Calu3 (cell line): ENCODE measurements at regions not wholly inside any gene's neighbourhood (a gene's known extent, or its start where the extent isn't known, plus 50 kb on each side); places are given as distances from the start of the nearest gene placed in this dataset.
A peak's percentile ranks its signal among the peaks of the same experiment; 100 is the strongest.

Experiments used
- BruUV-seq: library from RNA; stranded (reverse); fragments of 400-500 nt; replicated peaks from 2 replicates; lab custom pipeline; 2021; lab: Mats Ljungman, UMichigan
- CTCF ChIA-PET: fragments of 300-600 bp; sonication (Branson Sonifier 250); formaldehyde crosslinking; loops from one replicate; lab custom pipeline; 2022; ENCODE audit warnings: antibody characterized with exemption; lab: Charles Lee
- DNase-seq: peaks from one replicate; pipeline ENCODE4 v3.0.0; 2022
- H3K27ac Mint-ChIP-seq: one replicate; pipeline ENCODE4 v1.8.0; 2022; ENCODE audit warnings: mixed read lengths; ENCODE audit not compliant: unreplicated experiment
- H3K27me3 Mint-ChIP-seq: one replicate; pipeline ENCODE4 v1.8.0; 2022; ENCODE audit warnings: mixed read lengths; ENCODE audit not compliant: unreplicated experiment
- H3K36me3 Mint-ChIP-seq: one replicate; pipeline ENCODE4 v1.8.0; 2022; ENCODE audit warnings: mild to moderate bottlenecking, moderate library complexity, mixed read lengths; ENCODE audit not compliant: insufficient read depth, unreplicated experiment
- H3K4me1 Mint-ChIP-seq: one replicate; pipeline ENCODE4 v1.8.0; 2022; ENCODE audit warnings: mild to moderate bottlenecking, low read depth, mixed read lengths; ENCODE audit not compliant: unreplicated experiment
- H3K4me3 Mint-ChIP-seq: one replicate; pipeline ENCODE4 v1.8.0; 2022; ENCODE audit warnings: mild to moderate bottlenecking, low read depth, moderate library complexity, mixed read lengths; ENCODE audit not compliant: unreplicated experiment
- H3K9me3 Mint-ChIP-seq: one replicate; pipeline ENCODE4 v1.8.0; 2022; ENCODE audit warnings: low read depth, mixed read lengths; ENCODE audit not compliant: unreplicated experiment
- intact Hi-C: fragments of 100-400 bp; cut with micrococcal nuclease; formaldehyde crosslinking; loops from one replicate; pipeline ENCODE4 v1.10.0; 2022; ENCODE audit not compliant: unreplicated experiment
- TF ChIP-seq, protein P1 (sequence below): fragments of 200-600 bp; IDR thresholded peaks from one replicate; pipeline ENCODE4 v1.8.0; 2022; ENCODE audit warnings: antibody characterized with exemption; ENCODE audit not compliant: unreplicated experiment

DNA sequence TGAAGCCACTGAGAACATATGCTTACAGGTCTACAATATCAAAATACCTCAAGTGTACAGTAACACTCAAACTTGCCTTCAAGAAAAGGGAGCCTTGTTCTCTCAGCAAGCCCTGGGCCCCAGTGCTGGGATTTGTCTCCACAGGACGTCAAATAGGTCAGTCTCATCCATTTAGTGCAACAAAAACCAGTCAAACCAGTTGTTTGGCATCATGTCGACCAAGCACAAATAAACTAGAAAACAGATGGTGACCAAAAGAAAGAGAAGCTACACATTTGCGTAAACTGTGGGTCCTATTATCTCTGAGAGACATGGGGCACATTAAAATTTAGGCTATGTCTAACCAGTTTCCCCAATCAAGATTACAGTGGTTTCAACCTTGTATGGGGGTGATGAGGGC lies 182.6 kb upstream of the PKDCC start:
- peaks cover 56% of the 10 kb centered on the region for H3K4me1 Mint-ChIP-seq
- peaks cover 6% of the 10 kb centered on the region for H3K36me3 Mint-ChIP-seq
- no peak overlapping the region for H3K4me3 Mint-ChIP-seq
- TF ChIP-seq, protein P1, sequence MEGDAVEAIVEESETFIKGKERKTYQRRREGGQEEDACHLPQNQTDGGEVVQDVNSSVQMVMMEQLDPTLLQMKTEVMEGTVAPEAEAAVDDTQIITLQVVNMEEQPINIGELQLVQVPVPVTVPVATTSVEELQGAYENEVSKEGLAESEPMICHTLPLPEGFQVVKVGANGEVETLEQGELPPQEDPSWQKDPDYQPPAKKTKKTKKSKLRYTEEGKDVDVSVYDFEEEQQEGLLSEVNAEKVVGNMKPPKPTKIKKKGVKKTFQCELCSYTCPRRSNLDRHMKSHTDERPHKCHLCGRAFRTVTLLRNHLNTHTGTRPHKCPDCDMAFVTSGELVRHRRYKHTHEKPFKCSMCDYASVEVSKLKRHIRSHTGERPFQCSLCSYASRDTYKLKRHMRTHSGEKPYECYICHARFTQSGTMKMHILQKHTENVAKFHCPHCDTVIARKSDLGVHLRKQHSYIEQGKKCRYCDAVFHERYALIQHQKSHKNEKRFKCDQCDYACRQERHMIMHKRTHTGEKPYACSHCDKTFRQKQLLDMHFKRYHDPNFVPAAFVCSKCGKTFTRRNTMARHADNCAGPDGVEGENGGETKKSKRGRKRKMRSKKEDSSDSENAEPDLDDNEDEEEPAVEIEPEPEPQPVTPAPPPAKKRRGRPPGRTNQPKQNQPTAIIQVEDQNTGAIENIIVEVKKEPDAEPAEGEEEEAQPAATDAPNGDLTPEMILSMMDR, result no peak
- BruUV-seq, result no TSS peak
- no peak for DNase-seq
- CTCF ChIA-PET, result no interaction called here
- no peaks in the 10 kb centered on the region for H3K27me3 Mint-ChIP-seq
- intact Hi-C loops, result loop anchor here (10.0 kb wide), 1 partner anchor 370 kb away; no protein-coding TSS in a partner anchor
- no peaks in the 10 kb centered on the region for H3K9me3 Mint-ChIP-seq
- H3K27ac Mint-ChIP-seq, result no peak overlapping the region

DNA sequence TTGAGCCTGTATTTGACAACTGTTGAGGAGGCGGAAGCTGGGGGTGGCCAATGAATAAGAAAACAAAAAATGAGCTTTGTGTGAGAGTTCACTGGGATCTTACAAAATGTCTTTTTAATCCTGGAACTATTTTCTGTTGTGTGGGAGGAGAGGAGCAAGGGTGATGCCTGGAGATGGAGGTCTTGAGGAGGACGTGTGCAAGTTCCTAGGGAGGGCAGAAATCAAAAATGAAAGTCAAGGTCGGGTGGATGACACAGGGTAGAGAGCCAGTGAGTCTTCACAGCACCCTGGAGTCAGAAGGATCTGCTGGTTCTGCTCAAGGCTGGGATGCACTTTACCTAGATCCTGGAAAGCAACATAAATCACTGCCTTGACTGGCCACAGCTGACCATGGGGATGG lies 180.3 kb upstream of the PKDCC start:
- TF ChIP-seq, protein P1, result no peak
- peaks cover 5% of the 10 kb centered on the region for H3K36me3 Mint-ChIP-seq
- no TSS peak for BruUV-seq
- CTCF ChIA-PET, result interaction anchor here (0.9 to 1.5 kb wide), 3 partner anchors 20 to 218 kb away, joined by 3 to 5 read pairs (median 3); no protein-coding TSS in a partner anchor
- H3K4me1 Mint-ChIP-seq, result peaks cover 50% of the 10 kb centered on the region
- H3K27me3 Mint-ChIP-seq, result no peaks in the 10 kb centered on the region
- H3K27ac Mint-ChIP-seq, result no peak overlapping the region
- no peak for DNase-seq
- H3K9me3 Mint-ChIP-seq, result no peaks in the 10 kb centered on the region
- H3K4me3 Mint-ChIP-seq, result no peak overlapping the region
- intact Hi-C loops, result loop anchor here (10.0 kb wide), 1 partner anchor 367 kb away; no protein-coding TSS in a partner anchor

- TF ChIP-seq, protein P1, result peak; percentile 87
- CTCF ChIA-PET, result interaction anchor here (0.6 to 2.3 kb wide), 14 partner anchors 16 to 459 kb away, joined by 3 to 25 read pairs (median 4); no protein-coding TSS in a partner anchor
- H3K36me3 Mint-ChIP-seq, result no peaks in the 10 kb centered on the region
- H3K4me1 Mint-ChIP-seq, result peaks cover 42% of the 10 kb centered on the region
- intact Hi-C loops, result loop anchor here (1.0 to 10.0 kb wide), 3 partner anchors 186 to 365 kb away; no protein-coding TSS in a partner anchor
- H3K27ac Mint-ChIP-seq, result no peak overlapping the region
- H3K27me3 Mint-ChIP-seq, result no peaks in the 10 kb centered on the region
- no TSS peak for BruUV-seq
- H3K4me3 Mint-ChIP-seq, result no peak overlapping the region
- peak; percentile 82 for DNase-seq
- H3K9me3 Mint-ChIP-seq, result no peaks in the 10 kb centered on the region
Measured at GRCh38 chr2:41869542-41870264, 178.1 kb upstream of the PKDCC start.

DNA sequence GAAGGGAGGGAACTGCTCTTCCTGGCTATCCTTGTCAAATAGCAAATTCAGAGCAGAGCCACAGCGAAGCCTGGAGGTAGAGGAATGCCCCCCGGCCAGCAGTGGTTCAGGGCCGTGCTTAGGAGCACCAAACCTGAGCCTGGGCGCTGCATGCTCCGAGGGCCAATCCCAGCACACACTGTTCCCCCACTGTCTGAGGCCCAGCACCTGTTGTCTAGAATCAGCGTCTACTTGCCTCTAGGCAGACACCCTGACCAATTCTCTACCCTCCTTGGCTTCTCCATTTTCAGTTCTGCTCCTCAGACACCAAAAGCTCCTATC lies 177.6 kb upstream of the PKDCC start:
- Mint-ChIP-seq H3K27me3 (no peaks in the 10 kb centered on the region), H3K4me1 (peaks cover 37% of the 10 kb centered on the region), H3K27ac (no peak overlapping the region), H3K36me3 (no peaks in the 10 kb centered on the region), H3K4me3 (no peak overlapping the region), H3K9me3 (no peaks in the 10 kb centered on the region)
- BruUV-seq, result no TSS peak
- CTCF ChIA-PET, result interaction anchor here (0.6 to 2.3 kb wide), 12 partner anchors 16 to 458 kb away, joined by 3 to 25 read pairs (median 4); no protein-coding TSS in a partner anchor
- TF ChIP-seq, protein P1, result no peak
- no peak for DNase-seq
- intact Hi-C loops, result no loop called here
